SHP77 treated with DMSO at 0.1 percent for 48 hours (cell line): ENCODE measurements at regions not wholly inside any gene's neighbourhood (a gene's known extent, or its start where the extent isn't known, plus 50 kb on each side); places are given as distances from the start of the nearest gene placed in this dataset.
"Not testable (repeated sequence)": the region's sequence is repeated elsewhere in the genome, so short reads cannot be mapped to it uniquely, and the experiment has no call there.

Experiments used
- DNase-seq: peaks from one replicate; lab custom pipeline; 2025; lab: John Stamatoyannopoulos, UW

DNA sequence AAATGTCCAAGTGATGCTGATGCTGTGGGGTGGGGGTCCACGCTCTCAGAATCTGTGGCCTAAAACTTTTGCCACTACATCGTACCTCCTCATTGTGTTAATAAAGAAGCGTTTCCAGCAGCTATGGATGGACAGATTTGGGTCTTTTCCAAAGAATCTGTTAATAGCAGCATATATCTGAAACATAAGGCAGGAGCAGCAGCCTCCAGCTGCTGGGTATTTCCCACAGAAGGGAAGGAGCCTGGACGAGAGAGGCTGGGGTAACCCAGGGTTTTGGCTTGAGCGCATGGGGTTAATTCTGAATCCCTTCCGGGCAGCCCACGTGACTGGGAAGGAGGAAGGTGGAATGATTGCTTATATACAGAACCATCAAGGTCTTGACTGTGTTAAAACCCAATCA is 332.4 kb downstream of the BCOR start:
- DNase-seq: no peak

DNA sequence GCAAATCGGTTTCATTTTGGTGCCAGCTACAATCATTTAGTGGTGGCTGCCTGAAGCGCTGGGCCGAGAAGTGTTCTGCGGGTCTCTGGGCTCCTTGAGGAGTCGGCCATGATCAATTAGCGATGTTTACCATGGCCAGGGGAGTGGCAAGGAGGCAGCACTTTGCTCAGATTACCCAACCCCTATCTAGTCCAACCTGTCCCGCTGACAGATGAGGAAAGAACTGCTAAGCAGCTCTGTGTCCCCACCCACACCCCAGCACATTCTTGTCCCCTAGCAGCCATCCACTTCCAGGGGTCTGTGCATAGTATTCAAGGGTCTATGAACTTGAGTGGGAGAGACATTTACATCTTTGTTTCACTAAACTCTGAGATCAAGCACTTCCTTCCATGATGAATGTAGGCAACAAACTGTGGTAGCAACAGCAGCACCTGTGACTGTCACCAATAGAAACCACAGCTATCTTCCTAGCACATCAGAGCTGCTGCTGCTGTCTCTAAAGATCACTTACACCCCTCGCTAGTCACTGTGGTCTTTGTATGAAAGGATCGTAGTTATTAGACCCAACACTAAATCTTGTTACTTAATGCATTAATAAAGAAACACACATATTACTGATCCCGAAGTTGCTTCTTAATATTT is 331.6 kb downstream of the BCOR start:
- DNase-seq: no peak

DNA sequence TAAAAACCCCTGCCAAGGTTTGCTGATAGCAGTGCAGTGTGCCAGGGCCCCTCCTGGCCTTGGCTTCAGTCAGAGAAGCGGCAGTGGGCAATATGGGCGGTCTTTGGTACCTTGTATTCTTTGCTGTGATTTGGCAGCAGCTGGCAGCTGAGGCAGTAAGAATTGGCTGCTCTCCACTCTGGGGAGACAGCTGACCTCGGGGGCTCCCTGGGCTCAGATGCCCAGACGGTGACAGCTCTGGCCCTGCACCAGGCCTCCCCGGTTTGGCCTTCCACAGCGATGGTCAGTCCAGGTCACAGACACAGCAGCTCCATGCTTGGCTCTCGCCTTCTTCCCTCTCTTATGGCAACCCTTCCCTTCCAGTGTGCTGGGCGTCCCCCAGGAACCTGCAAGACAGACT is 330.9 kb downstream of the BCOR start:
- DNase-seq: no peak

- DNase-seq: no peak
These were observed 330.3 kb downstream of the BCOR start for GRCh38 chrX:39767446-39767845.

DNA sequence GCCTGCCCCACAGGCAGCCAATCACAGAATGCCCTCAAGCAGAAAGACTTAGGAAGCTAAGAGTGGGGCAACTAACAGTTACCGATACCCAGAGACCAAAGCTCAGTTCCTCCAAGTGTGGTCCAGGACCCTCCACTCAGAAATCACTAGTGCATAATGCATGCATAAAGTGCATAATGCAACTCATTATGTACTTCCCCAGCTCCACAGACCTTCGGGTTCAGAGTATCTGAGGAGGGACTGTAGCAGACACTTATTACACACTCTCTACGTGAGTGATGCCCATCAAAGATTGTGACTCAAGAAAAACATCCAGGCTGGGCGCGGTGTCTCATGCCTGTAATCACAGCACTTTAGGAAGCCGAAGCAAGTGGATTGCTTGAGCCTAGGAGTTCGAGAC is 328.0 kb downstream of the BCOR start:
- no peak for DNase-seq

DNA sequence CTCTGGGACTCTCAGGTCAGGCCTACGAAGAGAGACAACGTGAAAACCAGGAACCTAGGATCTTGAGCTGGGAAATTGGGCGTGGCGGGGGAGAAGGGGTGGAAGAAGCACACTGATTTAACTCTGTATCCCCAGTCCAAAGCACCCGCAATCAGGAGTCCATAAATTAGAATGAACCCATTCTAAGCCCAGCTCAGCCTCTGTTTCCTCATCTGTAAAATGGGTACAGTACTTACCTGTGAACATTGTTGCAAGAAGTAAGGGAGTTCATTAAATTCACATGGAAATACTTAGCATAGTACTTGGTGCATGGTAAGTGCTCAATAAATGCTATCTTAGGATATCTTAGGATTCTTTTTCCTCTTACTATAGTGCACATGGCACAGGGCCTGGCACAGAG is 326.7 kb downstream of the BCOR start:
- DNase-seq: no peak

GRCh38 chrX:39772057-39772832 is 325.5 kb downstream of the BCOR start:
- DNase-seq: no peak

GRCh38 chrX:39773150-39773549 is 324.6 kb downstream of the BCOR start:
- DNase-seq: no peak

DNA sequence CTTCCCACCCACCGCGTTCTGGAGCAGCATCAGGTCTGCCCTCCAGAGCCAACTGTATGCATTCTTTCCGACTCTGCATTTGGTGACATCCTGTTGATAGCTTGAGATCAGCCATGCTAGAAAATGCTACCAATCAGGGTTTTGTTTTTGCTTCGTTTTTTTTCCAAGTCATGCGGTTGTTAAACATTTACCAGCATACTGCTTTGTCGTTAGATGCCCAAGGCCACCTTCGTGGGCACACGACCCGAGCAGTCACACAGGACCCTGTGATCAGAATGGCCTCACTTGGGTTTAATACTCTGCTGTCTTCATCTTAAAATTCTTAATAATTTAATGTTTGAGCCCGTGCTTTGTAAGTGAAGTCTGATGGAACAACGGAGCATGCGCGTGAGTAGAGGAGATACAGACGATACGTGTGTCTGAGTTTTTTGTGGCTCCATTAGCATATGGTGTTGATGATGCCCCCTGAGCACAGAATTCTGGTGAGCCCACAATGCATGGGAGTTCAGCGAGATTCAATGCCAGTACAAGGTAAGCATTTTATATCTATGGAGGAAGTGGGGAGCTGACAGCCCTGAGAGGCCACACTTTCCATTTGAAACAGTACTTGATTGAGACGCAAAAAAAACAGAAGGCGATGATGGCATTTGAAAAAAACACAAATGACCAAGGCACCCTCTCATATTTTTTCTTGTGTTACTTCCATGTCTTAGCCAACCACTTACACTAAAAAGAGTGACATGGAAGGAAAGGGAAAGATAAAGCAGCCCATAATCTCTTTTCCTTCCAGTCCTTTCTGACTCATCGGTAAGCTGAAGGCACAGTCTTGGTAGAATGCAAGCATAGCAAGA is 323.6 kb downstream of the BCOR start:
- DNase-seq: no peak

DNA sequence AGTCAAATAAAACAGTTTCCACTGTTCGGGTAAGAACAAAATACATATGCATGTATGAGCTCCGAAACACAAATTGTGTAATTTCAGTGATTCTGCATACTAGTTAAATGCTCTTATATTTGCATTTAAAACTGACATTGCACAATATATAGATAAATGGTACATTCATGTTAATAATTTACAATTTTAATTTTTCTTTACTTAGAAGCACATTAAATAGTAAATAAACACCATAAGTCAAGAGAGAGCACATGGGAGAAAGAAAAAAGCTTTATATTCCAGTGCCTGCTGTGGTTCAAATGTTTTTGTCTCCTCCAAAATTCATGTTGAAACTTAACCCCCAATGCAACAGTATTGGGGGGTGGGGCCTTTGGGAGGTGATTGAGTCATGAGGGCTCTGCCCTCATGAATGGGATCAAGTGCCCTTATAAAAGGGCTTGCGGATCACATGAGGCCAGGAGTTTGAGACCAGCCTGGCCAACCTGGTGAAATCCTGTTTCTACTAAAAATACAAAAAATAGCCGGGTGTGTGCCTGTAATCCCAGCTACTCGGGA is 322.9 kb downstream of the BCOR start:
- no peak for DNase-seq

GRCh38 chrX:39777623-39778025 is 320.1 kb downstream of the BCOR start:
- no peak for DNase-seq

GRCh38 chrX:39779952-39780783 is 317.6 kb downstream of the BCOR start:
- no peak for DNase-seq

DNA sequence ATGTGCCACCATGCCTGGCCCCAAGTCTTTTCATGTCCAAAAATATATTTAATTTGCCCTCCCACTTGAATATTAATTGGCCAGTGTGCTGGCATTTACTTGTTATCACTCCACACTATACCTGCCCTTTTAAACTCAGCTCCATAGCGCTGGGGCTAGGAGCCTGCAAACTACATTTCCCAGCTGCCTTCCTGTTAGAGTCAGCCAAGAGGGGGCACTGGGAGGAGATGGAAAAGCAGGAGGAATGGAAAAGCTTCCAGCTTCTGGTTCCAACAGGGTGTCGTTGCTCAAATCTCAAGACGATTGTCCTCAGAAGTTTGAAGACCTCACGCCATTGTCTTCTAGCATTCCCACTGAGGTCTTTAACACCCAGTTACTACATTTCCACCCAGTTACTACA is 315.5 kb downstream of the BCOR start:
- DNase-seq: no peak

- no peak for DNase-seq
These were observed 309.8 kb downstream of the BCOR start for GRCh38 chrX:39787999-39788398.

DNA sequence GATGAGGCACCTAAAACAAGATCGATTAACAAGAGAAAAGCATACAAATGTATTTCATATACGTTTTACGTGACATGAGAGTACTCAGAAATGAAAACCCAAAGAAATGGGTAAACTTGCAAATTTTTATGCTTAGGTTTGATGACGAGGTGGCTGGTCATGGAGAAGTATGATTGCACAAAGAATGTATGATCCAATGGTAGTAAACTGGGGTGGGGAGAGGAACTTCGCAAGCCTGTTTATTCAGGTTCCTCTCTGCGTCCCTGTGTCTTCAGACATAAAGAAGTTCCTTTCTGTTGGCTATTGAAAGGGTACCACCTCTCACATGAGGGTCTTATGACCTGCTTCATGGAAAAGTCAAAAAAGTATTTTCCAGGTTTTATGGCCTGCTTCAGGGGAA is 309.2 kb downstream of the BCOR start:
- no peak for DNase-seq

DNA sequence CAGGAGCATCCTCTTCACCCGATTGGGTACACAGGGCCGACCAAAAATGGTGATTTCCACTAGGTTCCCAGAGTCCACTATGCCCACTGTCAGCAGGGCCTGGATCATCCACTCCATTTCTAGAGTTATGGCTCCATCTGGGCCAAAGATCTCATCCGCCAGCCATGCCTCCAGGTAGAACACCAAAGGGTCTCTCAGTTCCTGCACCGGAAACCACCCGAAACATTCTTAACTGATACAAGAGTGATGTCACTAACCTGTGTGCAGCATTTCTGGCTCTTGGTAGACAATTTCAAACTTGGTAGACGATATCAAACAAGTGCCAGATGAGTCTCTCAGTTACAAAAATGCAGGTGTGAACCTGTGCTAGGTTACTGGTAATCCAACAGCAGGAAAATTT is 306.1 kb downstream of the BCOR start:
- no peak for DNase-seq

DNA sequence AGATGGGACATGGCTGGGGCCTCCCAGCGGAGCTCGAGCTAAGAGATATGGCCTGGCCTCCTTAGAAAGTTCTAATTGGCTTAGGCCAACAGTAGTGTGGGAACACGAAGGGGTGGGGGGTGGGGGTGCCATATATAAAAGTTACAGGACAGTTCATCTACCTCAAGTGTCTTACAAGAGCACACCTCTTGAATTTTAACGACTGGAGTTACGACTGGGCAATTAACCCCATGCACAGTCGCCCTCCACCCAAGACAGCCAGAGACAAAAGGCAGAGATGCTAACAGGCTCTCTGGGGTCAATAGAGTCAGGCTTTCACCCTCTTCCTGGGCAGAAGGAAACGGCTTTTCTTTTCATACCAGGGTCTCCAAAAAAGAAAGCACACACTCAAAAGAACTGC is 302.2 kb downstream of the BCOR start:
- no peak for DNase-seq

GRCh38 chrX:39796856-39797255 is 300.9 kb downstream of the BCOR start:
- no peak for DNase-seq

- DNase-seq: not testable (repeated sequence)
These were observed 299.3 kb downstream of the BCOR start for GRCh38 chrX:39798488-39798887.

DNA sequence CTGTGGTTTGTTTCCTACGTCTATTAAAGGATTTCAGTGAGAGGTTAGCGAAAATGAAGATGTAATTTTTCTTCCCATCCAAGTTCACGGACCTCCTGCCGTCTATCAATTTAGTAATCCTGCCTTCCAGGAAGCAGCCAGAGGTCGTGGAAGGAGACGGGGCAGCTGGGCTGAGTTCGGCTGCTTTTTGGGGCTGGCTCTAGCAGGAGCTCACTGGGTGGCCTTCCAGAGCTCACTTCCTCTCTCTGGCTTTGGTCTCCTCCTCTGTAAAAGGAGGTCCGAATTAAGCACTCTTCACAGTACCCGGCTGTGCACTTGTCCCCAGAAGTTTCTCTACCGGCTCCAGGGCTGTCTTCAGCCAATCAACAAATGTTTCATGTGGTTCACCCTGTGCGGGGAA is 295.4 kb downstream of the BCOR start:
- no peak for DNase-seq

DNA sequence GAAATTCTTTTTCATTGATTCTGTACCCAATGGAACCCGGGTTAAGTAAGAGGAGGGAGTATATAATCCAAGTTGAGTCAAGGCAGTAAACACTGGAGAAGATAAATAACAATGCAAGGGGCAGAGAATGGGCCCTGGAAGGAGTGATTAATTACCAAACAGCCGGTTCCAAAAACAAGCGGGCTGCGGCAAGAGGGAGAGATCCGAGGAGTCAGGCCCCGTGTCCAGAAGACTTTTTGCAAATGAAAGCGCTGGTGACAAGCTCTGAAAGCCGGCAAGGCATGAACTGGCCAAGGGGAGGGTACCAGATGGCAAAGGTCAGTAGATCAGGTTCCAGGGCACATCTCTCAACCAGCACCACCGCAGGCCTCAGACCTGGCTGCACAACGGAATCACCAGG is 294.9 kb downstream of the BCOR start:
- no peak for DNase-seq

DNA sequence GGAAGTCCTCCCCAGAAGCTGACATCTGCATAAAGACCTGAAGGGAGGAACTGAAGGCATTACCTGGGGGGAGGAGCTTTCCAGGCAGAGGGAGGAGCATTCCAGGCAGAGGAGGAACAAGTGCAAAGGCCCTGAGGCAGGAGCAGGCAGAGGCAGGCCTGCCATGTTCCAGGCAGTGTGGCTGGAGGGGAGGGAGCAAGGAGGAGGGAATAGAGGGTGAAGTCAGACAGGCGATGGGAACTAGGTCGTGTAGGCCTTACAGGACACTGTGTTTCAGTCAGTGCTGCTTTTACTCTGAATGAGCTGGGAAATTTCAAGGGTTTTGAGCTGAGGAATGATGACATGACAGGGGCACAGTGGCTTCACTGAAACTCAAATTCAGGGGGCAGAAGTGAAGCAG is 292.7 kb downstream of the BCOR start:
- no peak for DNase-seq
